Activated T-cell treated with anti-CD3 and anti-CD28 coated beads, Interleukin-2, amount 50 U/mL, for 48 hours (primary cell): ENCODE measurements at regions not wholly inside any gene's neighbourhood (a gene's known extent, or its start where the extent isn't known, plus 50 kb on each side); places are given as distances from the start of the nearest gene placed in this dataset.
"Not testable (repeated sequence)": the region's sequence is repeated elsewhere in the genome, so short reads cannot be mapped to it uniquely, and the experiment has no call there.

Source experiments
- DNase-seq, 2 experiments: peaks; one replicate each; pipeline ENCODE4 v3.0.0-alpha.2; 2020

- DNase-seq = no peak
These were observed 203.8 kb downstream of the TPRG1 start for GRCh38 chr3:189375532-189375931.

GRCh38 chr3:189383630-189384029, 211.9 kb downstream of the TPRG1 start:
- no peak for DNase-seq

GRCh38 chr3:189385880-189386279, 214.1 kb downstream of the TPRG1 start:
- not testable (repeated sequence) for DNase-seq

GRCh38 chr3:189386739-189387138, 215.0 kb downstream of the TPRG1 start:
- DNase-seq = no peak

- DNase-seq = no peak
These were observed 217.6 kb downstream of the TPRG1 start for GRCh38 chr3:189389346-189389745.

GRCh38 chr3:189393598-189393997, 221.8 kb downstream of the TPRG1 start:
- no peak for DNase-seq

GRCh38 chr3:189394599-189395121, 222.9 kb downstream of the TPRG1 start:
- DNase-seq = no peak

GRCh38 chr3:189395825-189396224, 224.1 kb downstream of the TPRG1 start:
- no peak for DNase-seq

GRCh38 chr3:189398656-189399055, 226.9 kb downstream of the TPRG1 start:
- no peak for DNase-seq

GRCh38 chr3:189401196-189401595, 229.4 kb downstream of the TPRG1 start:
- no peak for DNase-seq

- no peak for DNase-seq
These were observed 228.0 kb upstream of the TP63 start for GRCh38 chr3:189403194-189403593.

- DNase-seq = no peak
These were observed 227.2 kb upstream of the TP63 start for GRCh38 chr3:189404024-189404423.

- DNase-seq = no peak
These were observed 226.2 kb upstream of the TP63 start for GRCh38 chr3:189404797-189405484.

- no peak for DNase-seq
These were observed 225.0 kb upstream of the TP63 start for GRCh38 chr3:189406148-189406547.

GRCh38 chr3:189410522-189410921, 220.7 kb upstream of the TP63 start:
- DNase-seq = no peak

- DNase-seq = no peak
These were observed 212.2 kb upstream of the TP63 start for GRCh38 chr3:189419038-189419437.

GRCh38 chr3:189419683-189420082, 211.5 kb upstream of the TP63 start:
- DNase-seq = no peak

GRCh38 chr3:189424922-189425321, 206.3 kb upstream of the TP63 start:
- no peak for DNase-seq

- no peak for DNase-seq
These were observed 202.2 kb upstream of the TP63 start for GRCh38 chr3:189429019-189429418.

- DNase-seq = no peak
These were observed 201.0 kb upstream of the TP63 start for GRCh38 chr3:189430166-189430565.

GRCh38 chr3:189442257-189442656, 188.9 kb upstream of the TP63 start:
- not testable (repeated sequence) for DNase-seq

GRCh38 chr3:189446959-189447560, 184.1 kb upstream of the TP63 start:
- no peak for DNase-seq

GRCh38 chr3:189449084-189449483, 182.1 kb upstream of the TP63 start:
- no peak for DNase-seq

GRCh38 chr3:189455009-189455408, 176.2 kb upstream of the TP63 start:
- no peak for DNase-seq
